Mammary epithelial cell (primary cell): ENCODE measurements at regions not wholly inside any gene's neighbourhood (a gene's known extent, or its start where the extent isn't known, plus 50 kb on each side); places are given as distances from the start of the nearest gene placed in this dataset.

Experiments
- CTCF ChIP-seq, 2 donors: IDR thresholded peaks in 1 of 2; conservative IDR thresholded peaks in 1 of 2; 2 replicates each; pipeline ENCODE4 v1.5.1; 2011 to 2012; ENCODE audit warnings: inconsistent platforms in 2 of 2, low read length in 2 of 2, mild to moderate bottlenecking in 2 of 2, control low read depth in 1 of 2, low read depth in 1 of 2; ENCODE audit not compliant: insufficient read depth in 1 of 2; ENCODE audit errors: extremely low read depth in 1 of 2
- EZH2 ChIP-seq: IDR thresholded peaks from 2 replicates; pipeline ENCODE4 v1.6.1; 2012; ENCODE audit warnings: low read length, inconsistent platforms, borderline replicate concordance

GRCh38 chr2:126765395-126765794 lies 109.4 kb downstream of the GYPC start:
- TF ChIP-seq CTCF (conservative IDR thresholded peaks at IDR 0.05 in 1 of 2, IDR thresholded peaks at IDR 0.05 in 1 of 2; ENCODE audit: extremely low read depth in 1 of 2, insufficient read depth in 1 of 2, low read depth in 1 of 2, low read length in 2 of 2) (no peak), EZH2 (no peak)
